CD14-positive monocyte (primary cell): ENCODE measurements at regions not wholly inside any gene's neighbourhood (a gene's known extent, or its start where the extent isn't known, plus 50 kb on each side); places are given as distances from the start of the nearest gene placed in this dataset.

ENCODE experiments used
- DNase-seq, 3 donors: peaks; one replicate each; pipeline ENCODE4 v3.0.0-alpha.2; 2011 to 2022
- H2AFZ ChIP-seq: 2 replicates; pipeline ENCODE4 v1.6.0; 2012; ENCODE audit warnings: mild to moderate bottlenecking, low read depth, low read length, inconsistent platforms; ENCODE audit not compliant: insufficient read depth, poor library complexity, severe bottlenecking
- H3K27ac ChIP-seq, 2 donors: 1 replicate in 1 of 2; 2 replicates in 1 of 2; pipeline ENCODE4 v1.5.1; 2012 to 2013; ENCODE audit warnings: low read length in 2 of 2, control low read depth in 1 of 2, inconsistent platforms in 1 of 2, low read depth in 1 of 2, mild to moderate bottlenecking in 1 of 2
- H3K27me3 ChIP-seq, 2 donors: one replicate each; pipeline versions ENCODE4 v1.6.0 to v1.6.1; 2011 to 2013; ENCODE audit warnings: low read length in 2 of 2; ENCODE audit not compliant: control insufficient read depth in 2 of 2, insufficient read depth in 2 of 2
- H3K36me3 ChIP-seq, 2 donors: replicated peaks in 1 of 2; 1 replicate in 1 of 2; 2 replicates in 1 of 2; pipeline versions ENCODE4 v1.5.1 to v1.6.1; 2012 to 2013; ENCODE audit warnings: low read length in 2 of 2, control low read depth in 1 of 2, inconsistent platforms in 1 of 2, mild to moderate bottlenecking in 1 of 2; ENCODE audit not compliant: insufficient read depth in 2 of 2, control insufficient read depth in 1 of 2
- H3K4me1 ChIP-seq, 2 donors: 1 replicate in 1 of 2; 2 replicates in 1 of 2; pipeline versions ENCODE4 v1.5.1 to v1.6.1; 2012 to 2013; ENCODE audit warnings: low read length in 2 of 2, control low read depth in 1 of 2, inconsistent platforms in 1 of 2, mild to moderate bottlenecking in 1 of 2, moderate library complexity in 1 of 2; ENCODE audit not compliant: insufficient read depth in 2 of 2, control insufficient read depth in 1 of 2
- H3K4me2 ChIP-seq: replicated peaks from 2 replicates; pipeline ENCODE3; 2012; ENCODE audit warnings: low read length, moderate library complexity, mild to moderate bottlenecking; ENCODE audit not compliant: poor library complexity, severe bottlenecking; ENCODE audit errors: extremely low read depth
- H3K4me3 ChIP-seq, 3 experiments: fragments of 200-600 bp in 1 of 3; sonication (generic) in 1 of 3; replicated peaks in 1 of 3; 1 replicate in 2 of 3; 2 replicates in 1 of 3; pipeline ENCODE4 v1.5.1; 2011 to 2013; ENCODE audit warnings: low read length in 3 of 3, mild to moderate bottlenecking in 3 of 3, control low read depth in 2 of 3, low read depth in 2 of 3, inconsistent platforms in 1 of 3, moderate library complexity in 1 of 3
- H3K79me2 ChIP-seq: 2 replicates; pipeline ENCODE4 v1.6.0; 2012; ENCODE audit warnings: mild to moderate bottlenecking, control low read depth, inconsistent platforms, low read length, moderate library complexity; ENCODE audit not compliant: insufficient read depth
- H3K9ac ChIP-seq: 2 replicates; pipeline ENCODE4 v1.6.0; 2017; ENCODE audit warnings: low read length, mild to moderate bottlenecking; ENCODE audit not compliant: insufficient read depth, poor library complexity, severe bottlenecking
- H3K9me3 ChIP-seq, 2 donors: replicated peaks in 1 of 2; 1 replicate in 1 of 2; 2 replicates in 1 of 2; pipeline versions ENCODE4 v1.5.1 to v1.6.1; 2012 to 2013; ENCODE audit warnings: low read length in 2 of 2, control low read depth in 1 of 2; ENCODE audit not compliant: control insufficient read depth in 1 of 2, insufficient read depth in 1 of 2
- H4K20me1 ChIP-seq: 2 replicates; pipeline ENCODE4 v1.6.0; 2012; ENCODE audit warnings: mild to moderate bottlenecking, low read length, control low read depth, moderate library complexity; ENCODE audit not compliant: insufficient read depth
- H3K27ac Mint-ChIP-seq, 7 donors: one replicate each; pipeline ENCODE4 v1.8.0; 2020; ENCODE audit warnings: mild to moderate bottlenecking in 7 of 7, mixed read lengths in 7 of 7, moderate library complexity in 6 of 7, inconsistent platforms in 2 of 7
- H3K27me3 Mint-ChIP-seq, 3 donors: one replicate each; pipeline ENCODE4 v1.8.0; 2021 to 2022; ENCODE audit warnings: low read depth in 3 of 3, mild to moderate bottlenecking in 3 of 3, mixed read lengths in 3 of 3, moderate library complexity in 3 of 3, inconsistent platforms in 1 of 3
- H3K36me3 Mint-ChIP-seq, 2 donors: one replicate each; pipeline ENCODE4 v1.8.0; 2020; ENCODE audit warnings: mixed read lengths in 2 of 2, inconsistent platforms in 1 of 2, mild to moderate bottlenecking in 1 of 2
- H3K4me1 Mint-ChIP-seq: one replicate; pipeline ENCODE4 v1.8.0; 2020; ENCODE audit warnings: mild to moderate bottlenecking, mixed read lengths
- H3K4me3 Mint-ChIP-seq, 2 donors: one replicate each; pipeline ENCODE4 v1.8.0; 2020; ENCODE audit warnings: mild to moderate bottlenecking in 2 of 2, mixed read lengths in 2 of 2, moderate library complexity in 1 of 2
- H3K9me3 Mint-ChIP-seq, 7 donors: one replicate each; pipeline ENCODE4 v1.8.0; 2020 to 2022; ENCODE audit warnings: mixed read lengths in 7 of 7, mild to moderate bottlenecking in 6 of 7, moderate library complexity in 6 of 7, inconsistent platforms in 2 of 7
- CTCF ChIP-seq: fragments of 200-600 bp; IDR thresholded peaks from one replicate; pipeline ENCODE4 v1.8.0; 2022; ENCODE audit warnings: antibody characterized with exemption, mild to moderate bottlenecking
- WGBS: methylation state at CpG from one replicate; pipeline ENCODE4 v1.1.5; 2013; ENCODE audit warnings: missing lambda C conversion rate; ENCODE audit not compliant: insufficient coverage; 5-methylcytosine and 5-hydroxymethylcytosine counted together
- intact Hi-C, 2 donors: fragments of 100-400 bp; cut with micrococcal nuclease; formaldehyde crosslinking; loops; one replicate each; pipeline versions ENCODE4 v1.15.0 to v1.15.1; 2023

- Histone ChIP-seq H3K79me2 (no peaks in the 10 kb centered on the region), H3K4me2 (no peak overlapping the region), H3K27me3 (no peaks in the 10 kb centered on the region), H3K9ac (no peak overlapping the region), H2AFZ (no peak overlapping the region), H3K36me3 (no peaks in the 10 kb centered on the region), H3K4me3 (no peak overlapping the region), H3K9me3 (peaks cover 0 to 8% of the 10 kb centered on the region in 2 donors), H3K27ac (no peak overlapping the region), H4K20me1 (no peaks in the 10 kb centered on the region), H3K4me1 (no peaks in the 10 kb centered on the region)
- Mint-ChIP-seq H3K4me3 (no peak overlapping the region), H3K36me3 (no peaks in the 10 kb centered on the region), H3K27me3 (peaks cover 0 to 2% (median 0%) of the 10 kb centered on the region in 3 donors), H3K4me1 (no peaks in the 10 kb centered on the region), H3K27ac (no peak overlapping the region), H3K9me3 (peaks cover 0 to 6% (median 5%) of the 10 kb centered on the region in 7 donors)
- DNase-seq, result no peak
- WGBS, result 97% methylated on average over 3 of the region's 4 CpGs
- no peak for TF ChIP-seq CTCF
- intact Hi-C loops, result no loop called here
These were observed 104.9 kb downstream of the RASGEF1B start for GRCh38 chr4:81366779-81367178.

- no peak for TF ChIP-seq CTCF
- WGBS, result 100% methylated on average over 1 of the region's 3 CpGs
- no peaks in the 10 kb centered on the region for H3K79me2 ChIP-seq
- H3K4me1 ChIP-seq, result no peaks in the 10 kb centered on the region
- H3K27me3 ChIP-seq, result no peaks in the 10 kb centered on the region
- peaks cover 6% of the 10 kb centered on the region for H3K4me1 Mint-ChIP-seq
- H3K36me3 ChIP-seq, result no peaks in the 10 kb centered on the region
- no peak overlapping the region for H2AFZ ChIP-seq
- no peak for DNase-seq
- H3K4me3 Mint-ChIP-seq, result no peak overlapping the region
- no peak overlapping the region for H3K4me3 ChIP-seq
- intact Hi-C loops, result no loop called here
- peaks cover 0 to 2% (median 0%) of the 10 kb centered on the region in 3 donors for H3K27me3 Mint-ChIP-seq
- no peaks in the 10 kb centered on the region for H4K20me1 ChIP-seq
- H3K27ac ChIP-seq, result no peak overlapping the region
- H3K36me3 Mint-ChIP-seq, result no peaks in the 10 kb centered on the region
- H3K9ac ChIP-seq, result no peak overlapping the region
- peaks cover 0 to 6% (median 0%) of the 10 kb centered on the region in 7 donors for H3K9me3 Mint-ChIP-seq
- peaks cover 0 to 5% of the 10 kb centered on the region in 2 donors for H3K9me3 ChIP-seq
- H3K27ac Mint-ChIP-seq, result no peak overlapping the region
- H3K4me2 ChIP-seq, result no peak overlapping the region
These were observed 111.0 kb downstream of the RASGEF1B start for GRCh38 chr4:81360737-81361136.
